Smooth muscle cell (in vitro differentiated cells): ENCODE measurements at regions not wholly inside any gene's neighbourhood (a gene's known extent, or its start where the extent isn't known, plus 50 kb on each side); places are given as distances from the start of the nearest gene placed in this dataset.
A peak's percentile ranks its signal among the peaks of the same experiment; 100 is the strongest.

Source experiments
- DNase-seq: peaks from one replicate; lab custom pipeline; 2025; ENCODE audit not compliant: unreplicated experiment; lab: John Stamatoyannopoulos, UW
- H2AFZ ChIP-seq: fragments of 200-600 bp; sonication (generic); 2 replicates; pipeline ENCODE4 v1.6.0; 2016; ENCODE audit warnings: antibody characterized with exemption, low read depth, mild to moderate bottlenecking
- H3F3A ChIP-seq: fragments of 200-600 bp; sonication (generic); 2 replicates; pipeline ENCODE4 v1.6.0; 2017; ENCODE audit warnings: antibody characterized with exemption, low read depth
- H3K27ac ChIP-seq: fragments of 200-600 bp; sonication (generic); 2 replicates; pipeline ENCODE4 v1.5.1; 2016; ENCODE audit warnings: low read depth, mild to moderate bottlenecking
- H3K27me3 ChIP-seq: fragments of 200-600 bp; sonication (generic); 2 replicates; pipeline ENCODE4 v1.6.1; 2016; ENCODE audit warnings: low read depth, mild to moderate bottlenecking
- H3K36me3 ChIP-seq: fragments of 200-600 bp; sonication (generic); 2 replicates; pipeline ENCODE4 v1.5.1; 2016; ENCODE audit warnings: low read depth
- H3K4me1 ChIP-seq: fragments of 200-600 bp; sonication (generic); 2 replicates; pipeline ENCODE4 v1.5.1; 2016; ENCODE audit warnings: low read depth
- H3K4me2 ChIP-seq: fragments of 200-600 bp; sonication (generic); 2 replicates; pipeline ENCODE4 v1.6.0; 2016; ENCODE audit warnings: mild to moderate bottlenecking
- H3K4me3 ChIP-seq: fragments of 200-600 bp; sonication (generic); 2 replicates; pipeline ENCODE4 v1.5.1; 2016; ENCODE audit warnings: mild to moderate bottlenecking
- H3K79me2 ChIP-seq: fragments of 200-600 bp; sonication (generic); 2 replicates; pipeline ENCODE4 v1.6.0; 2016; ENCODE audit warnings: low read depth, mild to moderate bottlenecking
- H3K9ac ChIP-seq: fragments of 200-600 bp; sonication (generic); 2 replicates; pipeline ENCODE4 v1.6.0; 2016; ENCODE audit warnings: low read depth
- H3K9me3 ChIP-seq: fragments of 200-600 bp; sonication (generic); replicated peaks from 2 replicates; pipeline ENCODE4 v1.5.1; 2016; ENCODE audit warnings: low read depth
- H4K20me1 ChIP-seq: fragments of 200-600 bp; sonication (generic); 2 replicates; pipeline ENCODE4 v1.6.0; 2016; ENCODE audit warnings: low read depth
- CTCF ChIP-seq: fragments of 200-600 bp; sonication (generic); IDR thresholded peaks from 2 replicates; pipeline ENCODE4 v1.5.1; 2017; ENCODE audit warnings: borderline replicate concordance, mild to moderate bottlenecking, antibody characterized with exemption; ENCODE audit not compliant: insufficient read depth, poor library complexity, severe bottlenecking
- WGBS: methylation state at CpG from one replicate; pipeline ENCODE4 v1.1.7; 2016; ENCODE audit warnings: low lambda C conversion rate; 5-methylcytosine and 5-hydroxymethylcytosine counted together

- no peak overlapping the region for H3K27ac ChIP-seq
- no peak for TF ChIP-seq CTCF
- H2AFZ ChIP-seq = no peak overlapping the region
- no peak overlapping the region for H3K4me3 ChIP-seq
- no peaks in the 10 kb centered on the region for H3F3A ChIP-seq
- 95% methylated on average over 1 of the region's 1 CpG for WGBS
- H3K36me3 ChIP-seq = no peaks in the 10 kb centered on the region
- no peak overlapping the region for H3K9ac ChIP-seq
- H3K9me3 ChIP-seq = no peaks in the 10 kb centered on the region
- H4K20me1 ChIP-seq = no peaks in the 10 kb centered on the region
- no peak overlapping the region for H3K4me2 ChIP-seq
- H3K79me2 ChIP-seq = no peaks in the 10 kb centered on the region
- no peaks in the 10 kb centered on the region for H3K4me1 ChIP-seq
- DNase-seq = no peak
- no peaks in the 10 kb centered on the region for H3K27me3 ChIP-seq
Measured at GRCh38 chr14:38723277-38723676, 379.8 kb downstream of the SEC23A start.

- H3K9ac ChIP-seq = no peak overlapping the region
- H3K4me1 ChIP-seq = no peaks in the 10 kb centered on the region
- H4K20me1 ChIP-seq = no peaks in the 10 kb centered on the region
- no peaks in the 10 kb centered on the region for H3K79me2 ChIP-seq
- no peak overlapping the region for H3K4me3 ChIP-seq
- no peaks in the 10 kb centered on the region for H3K9me3 ChIP-seq
- H3F3A ChIP-seq = no peaks in the 10 kb centered on the region
- TF ChIP-seq CTCF = peak; percentile 84
- H3K36me3 ChIP-seq = no peaks in the 10 kb centered on the region
- no peak for DNase-seq
- H3K4me2 ChIP-seq = no peak overlapping the region
- H2AFZ ChIP-seq = peak overlapping the region; percentile 30
- H3K27ac ChIP-seq = no peak overlapping the region
- H3K27me3 ChIP-seq = no peaks in the 10 kb centered on the region
- whole genome bisulfite sequencing = 36% methylated on average over 4 of the region's 4 CpGs
Measured at GRCh38 chr14:38721822-38722431, 381.1 kb downstream of the SEC23A start.

GRCh38 chr14:38718519-38718918, 384.5 kb downstream of the SEC23A start:
- H3K9ac ChIP-seq = no peak overlapping the region
- H3K4me2 ChIP-seq = no peak overlapping the region
- no peak for DNase-seq
- 86% methylated on average over 2 of the region's 2 CpGs for WGBS
- no peaks in the 10 kb centered on the region for H3K36me3 ChIP-seq
- no peaks in the 10 kb centered on the region for H3K27me3 ChIP-seq
- H3F3A ChIP-seq = no peaks in the 10 kb centered on the region
- H2AFZ ChIP-seq = no peak overlapping the region
- no peaks in the 10 kb centered on the region for H3K9me3 ChIP-seq
- no peaks in the 10 kb centered on the region for H4K20me1 ChIP-seq
- no peak overlapping the region for H3K27ac ChIP-seq
- TF ChIP-seq CTCF = no peak
- H3K4me3 ChIP-seq = no peak overlapping the region
- no peaks in the 10 kb centered on the region for H3K79me2 ChIP-seq
- H3K4me1 ChIP-seq = no peaks in the 10 kb centered on the region

- Histone ChIP-seq H3K79me2 (no peaks in the 10 kb centered on the region), H3F3A (no peaks in the 10 kb centered on the region), H3K36me3 (no peaks in the 10 kb centered on the region), H3K9ac (no peak overlapping the region), H3K9me3 (no peaks in the 10 kb centered on the region), H2AFZ (no peak overlapping the region), H4K20me1 (no peaks in the 10 kb centered on the region), H3K4me2 (no peak overlapping the region), H3K27me3 (no peaks in the 10 kb centered on the region), H3K4me1 (no peaks in the 10 kb centered on the region), H3K27ac (no peak overlapping the region), H3K4me3 (no peak overlapping the region)
- 86% methylated on average over 3 of the region's 3 CpGs for WGBS
- no peak for DNase-seq
- no peak for TF ChIP-seq CTCF
Measured at GRCh38 chr14:38716926-38717325, 386.1 kb downstream of the SEC23A start.
